ENCODE measurements at regions not wholly inside any gene's neighbourhood (a gene's known extent, or its start where the extent isn't known, plus 50 kb on each side); places are given as distances from the start of the nearest gene placed in this dataset.

DNA sequence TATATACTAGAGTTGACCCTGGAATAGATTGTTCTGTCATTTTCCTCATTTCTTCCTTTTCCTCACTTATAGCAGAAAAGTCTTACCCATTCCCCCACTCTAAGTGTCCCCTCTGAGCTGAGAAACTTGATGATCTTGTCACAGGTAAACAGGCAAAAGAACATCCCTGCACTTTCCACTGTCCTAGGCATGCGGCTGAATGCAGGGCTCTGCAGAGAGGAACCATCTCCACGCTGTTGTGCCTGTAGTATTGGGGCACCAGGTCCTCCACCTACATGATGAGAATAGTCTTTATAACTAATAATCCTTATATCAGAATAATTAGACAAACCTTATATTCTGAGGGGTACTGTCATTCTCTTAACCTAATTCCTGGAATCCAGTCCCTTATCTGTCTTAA is 211.3 kb downstream of the RBM26 start:
- TF ChIP-seq, protein P1, sequence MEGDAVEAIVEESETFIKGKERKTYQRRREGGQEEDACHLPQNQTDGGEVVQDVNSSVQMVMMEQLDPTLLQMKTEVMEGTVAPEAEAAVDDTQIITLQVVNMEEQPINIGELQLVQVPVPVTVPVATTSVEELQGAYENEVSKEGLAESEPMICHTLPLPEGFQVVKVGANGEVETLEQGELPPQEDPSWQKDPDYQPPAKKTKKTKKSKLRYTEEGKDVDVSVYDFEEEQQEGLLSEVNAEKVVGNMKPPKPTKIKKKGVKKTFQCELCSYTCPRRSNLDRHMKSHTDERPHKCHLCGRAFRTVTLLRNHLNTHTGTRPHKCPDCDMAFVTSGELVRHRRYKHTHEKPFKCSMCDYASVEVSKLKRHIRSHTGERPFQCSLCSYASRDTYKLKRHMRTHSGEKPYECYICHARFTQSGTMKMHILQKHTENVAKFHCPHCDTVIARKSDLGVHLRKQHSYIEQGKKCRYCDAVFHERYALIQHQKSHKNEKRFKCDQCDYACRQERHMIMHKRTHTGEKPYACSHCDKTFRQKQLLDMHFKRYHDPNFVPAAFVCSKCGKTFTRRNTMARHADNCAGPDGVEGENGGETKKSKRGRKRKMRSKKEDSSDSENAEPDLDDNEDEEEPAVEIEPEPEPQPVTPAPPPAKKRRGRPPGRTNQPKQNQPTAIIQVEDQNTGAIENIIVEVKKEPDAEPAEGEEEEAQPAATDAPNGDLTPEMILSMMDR (IDR thresholded peaks at IDR 0.05) = no peak
- TF ChIP-seq POLR2AphosphoS5 (IDR thresholded peaks at IDR 0.05; ENCODE audit: low read depth, low read length) (no peak), SIN3A (IDR thresholded peaks at IDR 0.05; ENCODE audit: borderline replicate concordance, insufficient read depth, low read depth, low read length) (no peak), TCF7L2 (IDR thresholded peaks at IDR 0.05; ENCODE audit: low read depth, low read length) (no peak)
- TF ChIP-seq, protein P2, sequence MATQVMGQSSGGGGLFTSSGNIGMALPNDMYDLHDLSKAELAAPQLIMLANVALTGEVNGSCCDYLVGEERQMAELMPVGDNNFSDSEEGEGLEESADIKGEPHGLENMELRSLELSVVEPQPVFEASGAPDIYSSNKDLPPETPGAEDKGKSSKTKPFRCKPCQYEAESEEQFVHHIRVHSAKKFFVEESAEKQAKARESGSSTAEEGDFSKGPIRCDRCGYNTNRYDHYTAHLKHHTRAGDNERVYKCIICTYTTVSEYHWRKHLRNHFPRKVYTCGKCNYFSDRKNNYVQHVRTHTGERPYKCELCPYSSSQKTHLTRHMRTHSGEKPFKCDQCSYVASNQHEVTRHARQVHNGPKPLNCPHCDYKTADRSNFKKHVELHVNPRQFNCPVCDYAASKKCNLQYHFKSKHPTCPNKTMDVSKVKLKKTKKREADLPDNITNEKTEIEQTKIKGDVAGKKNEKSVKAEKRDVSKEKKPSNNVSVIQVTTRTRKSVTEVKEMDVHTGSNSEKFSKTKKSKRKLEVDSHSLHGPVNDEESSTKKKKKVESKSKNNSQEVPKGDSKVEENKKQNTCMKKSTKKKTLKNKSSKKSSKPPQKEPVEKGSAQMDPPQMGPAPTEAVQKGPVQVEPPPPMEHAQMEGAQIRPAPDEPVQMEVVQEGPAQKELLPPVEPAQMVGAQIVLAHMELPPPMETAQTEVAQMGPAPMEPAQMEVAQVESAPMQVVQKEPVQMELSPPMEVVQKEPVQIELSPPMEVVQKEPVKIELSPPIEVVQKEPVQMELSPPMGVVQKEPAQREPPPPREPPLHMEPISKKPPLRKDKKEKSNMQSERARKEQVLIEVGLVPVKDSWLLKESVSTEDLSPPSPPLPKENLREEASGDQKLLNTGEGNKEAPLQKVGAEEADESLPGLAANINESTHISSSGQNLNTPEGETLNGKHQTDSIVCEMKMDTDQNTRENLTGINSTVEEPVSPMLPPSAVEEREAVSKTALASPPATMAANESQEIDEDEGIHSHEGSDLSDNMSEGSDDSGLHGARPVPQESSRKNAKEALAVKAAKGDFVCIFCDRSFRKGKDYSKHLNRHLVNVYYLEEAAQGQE (IDR thresholded peaks at IDR 0.05; ENCODE audit: insufficient read depth in 1 of 2, low read depth in 2 of 2, low read length in 1 of 2) = no peak
- ChIA-PET POLR2A (no interaction called here), CTCF (no interaction called here)
- H3K27me3 ChIP-seq (ENCODE audit: control insufficient read depth, insufficient read depth, low read length) = no peaks in the 10 kb centered on the region
- no peaks in the 10 kb centered on the region for H3K9me3 ChIP-seq (ENCODE audit: control insufficient read depth, insufficient read depth, low read depth, low read length)
- intact Hi-C loops (cut with micrococcal nuclease; ENCODE audit: unreplicated experiment) = no loop called here
- no peak for DNase-seq (ENCODE audit: low read depth, low spot score)
- BruUV-seq (replicated peaks) = no TSS peak
- no peak overlapping the region for H3K4me3 ChIP-seq (ENCODE audit: low read depth in 2 of 2, low read length in 2 of 2)
- ATAC-seq = no peak
- no peak overlapping the region for H3K27ac ChIP-seq (ENCODE audit: low read length)
- no peaks in the 10 kb centered on the region for H3K36me3 ChIP-seq (ENCODE audit: control insufficient read depth, insufficient read depth, low read length)
- in situ Hi-C loops (cut with HindIII; ENCODE audit: low pct_unique_long_range_greater_than_20kb, low sequenced_read_pairs) = no loop called here
- no peaks in the 10 kb centered on the region for H3K4me1 ChIP-seq (ENCODE audit: control insufficient read depth, insufficient read depth, low read length)

DNA sequence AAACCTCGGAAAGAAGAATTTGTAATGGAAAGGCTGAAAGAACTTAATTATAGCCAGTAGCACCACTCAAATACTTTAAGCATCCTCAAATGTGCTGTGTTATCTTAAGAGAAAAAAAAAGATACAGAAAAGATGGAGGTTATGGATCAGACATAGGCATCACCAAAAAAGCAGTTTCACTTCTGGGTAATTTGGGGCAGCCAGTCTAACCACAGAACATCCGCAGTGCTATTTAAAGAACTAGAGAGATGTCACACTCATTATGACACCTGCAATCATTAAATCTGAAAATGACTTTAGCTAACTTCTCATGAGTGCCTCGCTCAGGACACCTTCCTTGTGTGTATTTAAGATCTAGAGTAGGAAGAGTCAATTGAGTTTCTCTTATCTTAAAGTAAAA is 211.8 kb downstream of the RBM26 start:
- no TSS peak for BruUV-seq (replicated peaks)
- intact Hi-C loops (cut with micrococcal nuclease; ENCODE audit: unreplicated experiment) = no loop called here
- in situ Hi-C loops (cut with HindIII; ENCODE audit: low pct_unique_long_range_greater_than_20kb, low sequenced_read_pairs) = no loop called here
- no peak overlapping the region for H3K27ac ChIP-seq (ENCODE audit: low read length)
- no peaks in the 10 kb centered on the region for H3K4me1 ChIP-seq (ENCODE audit: control insufficient read depth, insufficient read depth, low read length)
- no peak for ATAC-seq
- CTCF ChIA-PET = no interaction called here
- DNase-seq (ENCODE audit: low read depth, low spot score) = no peak
- POLR2A ChIA-PET = no interaction called here
- TF ChIP-seq SIN3A (IDR thresholded peaks at IDR 0.05; ENCODE audit: borderline replicate concordance, insufficient read depth, low read depth, low read length) (no peak), POLR2AphosphoS5 (IDR thresholded peaks at IDR 0.05; ENCODE audit: low read depth, low read length) (no peak), TCF7L2 (IDR thresholded peaks at IDR 0.05; ENCODE audit: low read depth, low read length) (no peak)
- TF ChIP-seq, protein P1 (IDR thresholded peaks at IDR 0.05) = no peak
- TF ChIP-seq, protein P2 (IDR thresholded peaks at IDR 0.05; ENCODE audit: insufficient read depth in 1 of 2, low read depth in 2 of 2, low read length in 1 of 2) = no peak
- no peak overlapping the region for H3K4me3 ChIP-seq (ENCODE audit: low read depth in 2 of 2, low read length in 2 of 2)
- H3K27me3 ChIP-seq (ENCODE audit: control insufficient read depth, insufficient read depth, low read length) = no peaks in the 10 kb centered on the region
- H3K36me3 ChIP-seq (ENCODE audit: control insufficient read depth, insufficient read depth, low read length) = no peaks in the 10 kb centered on the region
- no peaks in the 10 kb centered on the region for H3K9me3 ChIP-seq (ENCODE audit: control insufficient read depth, insufficient read depth, low read depth, low read length)

Data from Panc1 (cell line).